CD4-positive, CD25-positive, alpha-beta regulatory T cell (primary cell): ENCODE measurements at regions not wholly inside any gene's neighbourhood (a gene's known extent, or its start where the extent isn't known, plus 50 kb on each side); places are given as distances from the start of the nearest gene placed in this dataset.

Experiments
- ATAC-seq, 2 donors: fragments of 150-1000 bp; cut with Tn5 transposase; one replicate each; pipeline ENCODE4 v1.10.0; 2021; ENCODE audit warnings: low read depth in 2 of 2, moderate number of reproducible peaks in 2 of 2, moderate library complexity in 1 of 2
- DNase-seq, 3 donors: peaks; one replicate each; pipeline versions ENCODE4 v3.0.0 to v3.0.0-alpha.2; 2012 to 2022; ENCODE audit warnings: mixed read lengths in 1 of 3
- H3K27ac ChIP-seq: one replicate; pipeline ENCODE4 v1.7.0; 2013; ENCODE audit warnings: mild to moderate bottlenecking, low read length; ENCODE audit not compliant: insufficient read depth, poor library complexity, severe bottlenecking
- H3K27me3 ChIP-seq: one replicate; pipeline ENCODE4 v1.7.0; 2013; ENCODE audit warnings: low read length; ENCODE audit not compliant: control insufficient read depth, insufficient read depth
- H3K36me3 ChIP-seq: one replicate; pipeline ENCODE4 v1.7.0; 2013; ENCODE audit warnings: mild to moderate bottlenecking, low read length, moderate library complexity; ENCODE audit not compliant: control insufficient read depth, insufficient read depth
- H3K4me1 ChIP-seq: 2 replicates; pipeline ENCODE4 v1.7.0; 2013; ENCODE audit warnings: mild to moderate bottlenecking, low read length; ENCODE audit not compliant: insufficient read depth, control insufficient read depth, poor library complexity, severe bottlenecking
- H3K4me3 ChIP-seq: one replicate; pipeline ENCODE4 v1.7.0; 2013; ENCODE audit warnings: low read depth, mild to moderate bottlenecking, low read length, moderate library complexity
- H3K9me3 ChIP-seq, 2 experiments: 1 replicate in 1 of 2; 2 replicates in 1 of 2; pipeline ENCODE4 v1.7.0; 2013; ENCODE audit warnings: low read length in 2 of 2, mild to moderate bottlenecking in 1 of 2, moderate library complexity in 1 of 2; ENCODE audit not compliant: control insufficient read depth in 2 of 2
- H3K27ac Mint-ChIP-seq, 3 donors: one replicate each; pipeline ENCODE4 v1.8.0; 2020 to 2022; ENCODE audit warnings: mild to moderate bottlenecking in 3 of 3, mixed read lengths in 3 of 3, moderate library complexity in 2 of 3
- H3K27me3 Mint-ChIP-seq: one replicate; pipeline ENCODE4 v1.8.0; 2022; ENCODE audit warnings: mild to moderate bottlenecking, mixed read lengths
- H3K36me3 Mint-ChIP-seq: one replicate; pipeline ENCODE4 v1.8.0; 2020; ENCODE audit warnings: mixed read lengths
- H3K4me1 Mint-ChIP-seq, 4 donors: one replicate each; pipeline ENCODE4 v1.8.0; 2020 to 2022; ENCODE audit warnings: mixed read lengths in 4 of 4, mild to moderate bottlenecking in 1 of 4
- H3K4me3 Mint-ChIP-seq, 4 donors: one replicate each; pipeline ENCODE4 v1.8.0; 2020 to 2022; ENCODE audit warnings: mild to moderate bottlenecking in 4 of 4, mixed read lengths in 4 of 4, moderate library complexity in 3 of 4
- H3K9me3 Mint-ChIP-seq, 7 donors: one replicate each; pipeline ENCODE4 v1.8.0; 2020 to 2022; ENCODE audit warnings: mixed read lengths in 7 of 7, mild to moderate bottlenecking in 3 of 7, moderate library complexity in 2 of 7

DNA sequence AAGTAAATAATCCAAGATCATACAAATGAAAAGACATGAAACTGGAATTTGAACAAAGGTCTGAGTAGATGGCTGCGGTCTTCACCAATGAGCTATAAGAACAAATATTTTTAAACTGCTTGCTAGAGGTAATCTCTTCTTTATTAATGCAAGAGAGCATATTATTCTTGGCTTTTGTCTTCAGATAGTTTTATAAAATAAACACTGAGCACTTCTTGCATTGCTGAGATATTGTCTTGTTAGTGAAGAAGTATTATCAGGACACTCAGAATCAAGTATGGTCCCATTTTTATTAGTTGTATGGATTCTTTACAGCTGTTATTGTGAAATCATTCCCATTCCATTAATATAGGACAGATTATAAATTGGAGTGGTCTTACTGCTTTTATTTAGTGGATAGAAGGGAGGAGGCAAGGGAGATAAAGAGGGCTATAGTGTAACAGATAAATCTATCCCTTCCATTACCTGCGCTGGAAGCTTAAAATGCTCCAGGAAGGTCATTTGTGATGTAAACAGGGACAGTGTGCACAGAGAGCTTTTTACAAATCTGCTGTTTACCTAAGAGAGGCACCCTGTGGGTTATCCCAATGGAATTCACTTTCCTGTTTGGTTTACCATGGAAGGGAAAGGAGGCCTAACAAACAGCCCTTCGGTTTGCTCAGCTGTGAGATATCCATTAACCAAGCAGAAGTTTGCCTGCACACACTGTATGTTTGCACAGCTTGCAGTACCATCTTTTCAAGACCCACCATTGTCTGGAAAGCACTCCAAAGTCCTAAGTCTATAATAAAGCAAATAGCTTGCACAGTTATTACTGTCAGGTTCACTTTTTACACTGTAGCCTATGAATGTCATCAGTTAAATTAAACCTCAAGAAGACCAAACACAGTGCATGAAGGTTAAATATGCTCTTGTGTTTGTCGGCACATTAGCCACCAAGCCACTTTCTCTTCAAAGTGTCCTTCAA is 347.7 kb upstream of the TGFBR2 start:
- Mint-ChIP-seq H3K27ac (no peak overlapping the region), H3K27me3 (no peaks in the 10 kb centered on the region), H3K9me3 (peaks cover 0 to 3% (median 0%) of the 10 kb centered on the region in 7 donors), H3K4me1 (peaks cover 0 to 19% (median 10%) of the 10 kb centered on the region in 4 donors), H3K36me3 (no peaks in the 10 kb centered on the region), H3K4me3 (no peak overlapping the region)
- H3K36me3 ChIP-seq, result no peaks in the 10 kb centered on the region
- DNase-seq, result no peak
- no peak overlapping the region for H3K4me3 ChIP-seq
- H3K27me3 ChIP-seq, result no peaks in the 10 kb centered on the region
- no peak overlapping the region for H3K27ac ChIP-seq
- H3K9me3 ChIP-seq, result no peaks in the 10 kb centered on the region
- no peaks in the 10 kb centered on the region for H3K4me1 ChIP-seq
- ATAC-seq, result no peak

DNA sequence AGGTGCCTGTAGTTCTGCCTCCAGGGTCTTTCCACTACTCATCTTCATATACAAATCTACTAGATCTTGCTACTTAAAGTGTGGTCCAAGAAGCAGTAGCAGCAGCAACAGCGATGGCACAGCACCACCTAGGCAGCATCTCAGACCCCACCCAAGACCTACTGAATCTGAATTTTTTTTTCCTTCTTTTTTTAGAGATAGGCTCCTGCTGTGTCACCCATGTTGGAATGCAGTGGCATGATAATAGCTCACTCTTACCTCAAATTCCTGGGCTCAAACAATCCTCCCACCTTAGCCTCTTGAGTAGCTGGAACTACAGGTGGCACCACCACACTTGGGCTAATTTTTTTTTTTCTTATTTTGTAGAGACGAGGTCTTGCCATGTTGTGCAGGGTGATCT is 346.7 kb upstream of the TGFBR2 start:
- DNase-seq, result no peak
- H3K9me3 Mint-ChIP-seq, result peaks cover 0 to 5% (median 0%) of the 10 kb centered on the region in 7 donors
- Histone ChIP-seq H3K4me3 (no peak overlapping the region), H3K36me3 (no peaks in the 10 kb centered on the region), H3K9me3 (no peaks in the 10 kb centered on the region), H3K4me1 (no peaks in the 10 kb centered on the region), H3K27ac (no peak overlapping the region), H3K27me3 (no peaks in the 10 kb centered on the region)
- no peak overlapping the region for H3K27ac Mint-ChIP-seq
- no peak for ATAC-seq
- H3K27me3 Mint-ChIP-seq, result no peaks in the 10 kb centered on the region
- no peak overlapping the region for H3K4me3 Mint-ChIP-seq
- peaks cover 0 to 28% (median 13%) of the 10 kb centered on the region in 4 donors for H3K4me1 Mint-ChIP-seq
- peaks cover 3% of the 10 kb centered on the region for H3K36me3 Mint-ChIP-seq

DNA sequence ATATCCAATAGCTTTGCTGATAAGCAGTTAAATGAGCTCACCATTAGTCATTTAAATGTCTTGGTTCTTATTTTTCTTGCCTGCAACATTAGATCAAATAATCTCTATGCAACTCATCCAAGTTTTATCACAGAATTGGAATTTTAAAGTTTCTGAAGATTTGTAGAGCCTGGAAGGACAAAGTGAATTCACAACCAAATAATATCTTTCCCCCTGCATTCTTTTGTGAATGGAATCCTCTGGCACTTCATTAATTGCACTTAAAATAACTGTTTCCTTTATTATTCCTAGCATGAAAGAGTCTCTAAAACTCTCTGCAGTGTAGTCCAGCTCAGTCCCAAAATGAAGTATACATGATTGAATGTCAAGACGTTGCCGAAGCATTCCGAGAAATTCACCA is 345.6 kb upstream of the TGFBR2 start:
- H3K4me3 Mint-ChIP-seq, result no peak overlapping the region
- H3K4me1 ChIP-seq, result no peaks in the 10 kb centered on the region

DNA sequence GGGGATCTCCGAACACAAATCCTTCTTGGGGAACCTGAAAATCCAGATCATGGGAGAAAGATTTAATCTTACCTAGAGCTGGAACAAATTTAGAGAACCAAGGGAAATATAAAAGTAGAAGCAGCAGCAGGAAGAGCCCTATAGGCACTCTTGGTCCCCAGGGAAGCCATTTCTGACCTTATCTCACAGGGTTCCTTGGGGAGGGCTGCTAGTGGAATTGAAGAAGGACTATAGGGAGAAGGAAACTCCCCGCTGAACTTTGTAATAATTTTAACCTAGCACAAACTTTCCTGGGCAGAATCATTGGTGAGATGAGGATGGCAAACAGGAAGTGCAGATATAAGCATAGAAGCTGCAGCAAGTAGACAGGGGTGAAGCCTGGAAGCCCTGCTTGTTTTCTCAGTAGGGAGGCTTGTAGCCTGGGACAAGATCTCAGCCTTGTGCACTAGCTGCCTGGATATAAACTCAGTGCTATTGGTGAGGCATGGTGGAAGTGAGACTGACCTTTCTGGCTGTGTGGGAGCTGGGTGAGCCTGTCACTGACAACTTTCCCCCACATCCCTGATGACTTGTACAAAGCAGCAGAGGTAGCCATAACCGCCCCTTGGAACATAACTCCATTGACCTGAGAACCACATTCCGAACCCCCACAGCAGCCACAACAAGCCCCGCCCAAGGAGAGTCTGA is 343.0 kb upstream of the TGFBR2 start:
- no peak overlapping the region for H3K27ac ChIP-seq

More for the DNA sequence above, 345.6 kb upstream of the TGFBR2 start:
- H3K36me3 ChIP-seq, result no peaks in the 10 kb centered on the region
- Mint-ChIP-seq H3K36me3 (peaks cover 7% of the 10 kb centered on the region), H3K4me1 (peaks cover 0 to 28% (median 13%) of the 10 kb centered on the region in 4 donors), H3K27ac (no peak overlapping the region), H3K9me3 (peaks cover 0 to 9% (median 3%) of the 10 kb centered on the region in 7 donors), H3K27me3 (no peaks in the 10 kb centered on the region)
- DNase-seq (no peak), ATAC-seq (no peak)
- no peaks in the 10 kb centered on the region for H3K9me3 ChIP-seq
- H3K4me3 ChIP-seq, result no peak overlapping the region
- H3K27me3 ChIP-seq, result no peaks in the 10 kb centered on the region
- H3K27ac ChIP-seq, result no peak overlapping the region

DNA sequence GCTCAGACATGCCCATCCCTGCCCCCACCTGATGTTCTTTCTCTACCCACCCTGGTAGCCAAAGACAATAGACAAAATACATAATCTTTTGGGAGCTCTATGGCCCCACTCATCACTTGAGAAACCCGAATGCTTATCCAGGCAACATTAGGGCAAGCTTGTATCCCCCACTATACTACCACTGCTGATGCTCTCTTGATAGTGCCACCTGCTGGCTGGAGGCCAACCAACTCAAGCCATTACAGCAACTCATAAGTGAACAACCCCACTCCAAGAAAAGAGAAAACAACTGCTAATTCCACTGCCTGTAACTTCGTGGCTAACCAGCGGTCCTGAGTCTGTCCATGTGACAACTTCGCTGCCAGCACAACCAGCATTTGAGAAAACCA is 342.5 kb upstream of the TGFBR2 start:
- Mint-ChIP-seq H3K4me1 (peaks cover 0 to 28% (median 13%) of the 10 kb centered on the region in 4 donors), H3K27me3 (no peaks in the 10 kb centered on the region), H3K4me3 (peak overlapping the region in 1 of 4 donors; percentile 26), H3K27ac (peak overlapping the region; percentile 30 to 79 (median 38)), H3K36me3 (peaks cover 7% of the 10 kb centered on the region), H3K9me3 (peaks cover 0 to 9% (median 5%) of the 10 kb centered on the region in 7 donors)
- Histone ChIP-seq H3K4me1 (no peaks in the 10 kb centered on the region), H3K27ac (no peak overlapping the region), H3K9me3 (no peaks in the 10 kb centered on the region), H3K4me3 (no peak overlapping the region), H3K36me3 (no peaks in the 10 kb centered on the region), H3K27me3 (no peaks in the 10 kb centered on the region)
- peak in 1 of 3 donors; percentile 6 for DNase-seq
- no peak for ATAC-seq

More for the DNA sequence above, 343.0 kb upstream of the TGFBR2 start:
- Histone ChIP-seq H3K36me3 (no peaks in the 10 kb centered on the region), H3K4me3 (no peak overlapping the region), H3K4me1 (no peaks in the 10 kb centered on the region), H3K27me3 (no peaks in the 10 kb centered on the region), H3K9me3 (no peaks in the 10 kb centered on the region)
- ATAC-seq (no peak), DNase-seq (peak in 1 of 3 donors; percentile 19)
- H3K27ac Mint-ChIP-seq, result peak overlapping the region; percentile 26 to 91 (median 79)
- peaks cover 7% of the 10 kb centered on the region for H3K36me3 Mint-ChIP-seq
- H3K4me3 Mint-ChIP-seq, result peak overlapping the region in 1 of 4 donors; percentile 26
- peaks cover 0 to 9% (median 5%) of the 10 kb centered on the region in 7 donors for H3K9me3 Mint-ChIP-seq
- H3K4me1 Mint-ChIP-seq, result peaks cover 0 to 28% (median 13%) of the 10 kb centered on the region in 4 donors
- H3K27me3 Mint-ChIP-seq, result no peaks in the 10 kb centered on the region

GRCh38 chr3:30266524-30266923 is 339.9 kb upstream of the TGFBR2 start:
- Histone ChIP-seq H3K9me3 (no peaks in the 10 kb centered on the region), H3K4me3 (no peak overlapping the region), H3K27ac (no peak overlapping the region), H3K4me1 (no peaks in the 10 kb centered on the region), H3K27me3 (no peaks in the 10 kb centered on the region), H3K36me3 (no peaks in the 10 kb centered on the region)
- Mint-ChIP-seq H3K4me1 (peaks cover 0 to 26% (median 13%) of the 10 kb centered on the region in 4 donors), H3K9me3 (peaks cover 0 to 9% (median 5%) of the 10 kb centered on the region in 7 donors), H3K36me3 (peaks cover 7% of the 10 kb centered on the region), H3K4me3 (peak overlapping the region in 1 of 4 donors; percentile 0), H3K27me3 (no peaks in the 10 kb centered on the region), H3K27ac (no peak overlapping the region)
- DNase-seq (no peak), ATAC-seq (no peak)

DNA sequence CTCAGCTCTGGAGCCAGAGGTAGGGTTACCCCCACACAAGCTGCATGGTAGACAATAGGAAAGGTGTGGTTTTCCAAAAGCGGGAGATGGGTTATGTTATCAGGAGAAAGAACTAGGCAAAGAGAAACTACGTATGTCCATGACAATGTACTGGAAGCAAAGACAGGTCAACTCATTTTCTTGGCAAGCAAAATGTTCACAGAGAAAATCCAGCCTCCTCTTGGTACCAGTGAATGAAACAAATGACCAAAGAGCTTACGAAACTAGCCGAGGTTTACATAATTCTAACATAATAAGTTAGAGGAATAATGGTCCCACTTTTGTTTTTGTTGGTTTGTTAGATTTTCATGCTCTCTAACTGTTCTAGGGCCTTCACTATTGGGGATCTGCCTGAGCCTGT is 338.1 kb upstream of the TGFBR2 start:
- Mint-ChIP-seq H3K4me3 (no peak overlapping the region), H3K27ac (no peak overlapping the region), H3K4me1 (peaks cover 0 to 14% (median 6%) of the 10 kb centered on the region in 4 donors), H3K9me3 (peaks cover 0 to 9% (median 5%) of the 10 kb centered on the region in 7 donors), H3K27me3 (no peaks in the 10 kb centered on the region), H3K36me3 (peaks cover 7% of the 10 kb centered on the region)
- Histone ChIP-seq H3K4me1 (no peaks in the 10 kb centered on the region), H3K9me3 (no peaks in the 10 kb centered on the region), H3K27me3 (no peaks in the 10 kb centered on the region), H3K4me3 (no peak overlapping the region), H3K36me3 (no peaks in the 10 kb centered on the region), H3K27ac (no peak overlapping the region)
- DNase-seq (no peak), ATAC-seq (no peak)
